ENCODE measurements at regions not wholly inside any gene's neighbourhood (a gene's known extent, or its start where the extent isn't known, plus 50 kb on each side); places are given as distances from the start of the nearest gene placed in this dataset.

GRCh38 chr18:42429196-42429595, 474.2 kb downstream of the PIK3C3 start:
- TF ChIP-seq CTCF (optimal IDR thresholded peaks at IDR 0.05 in 1 of 3, IDR thresholded peaks at IDR 0.05 in 1 of 3, conservative IDR thresholded peaks at IDR 0.05 in 1 of 3; ENCODE audit: extremely low read depth in 1 of 3, insufficient read depth in 2 of 3, low read length in 3 of 3) (no peak), EZH2 (IDR thresholded peaks at IDR 0.05; ENCODE audit: low read length) (no peak)
